ENCODE measurements at regions not wholly inside any gene's neighbourhood (a gene's known extent, or its start where the extent isn't known, plus 50 kb on each side); places are given as distances from the start of the nearest gene placed in this dataset.

GRCh38 chr4:182090186-182090585 lies 153.0 kb upstream of the TENM3 start (continued):
- TF ChIP-seq, protein P1, sequence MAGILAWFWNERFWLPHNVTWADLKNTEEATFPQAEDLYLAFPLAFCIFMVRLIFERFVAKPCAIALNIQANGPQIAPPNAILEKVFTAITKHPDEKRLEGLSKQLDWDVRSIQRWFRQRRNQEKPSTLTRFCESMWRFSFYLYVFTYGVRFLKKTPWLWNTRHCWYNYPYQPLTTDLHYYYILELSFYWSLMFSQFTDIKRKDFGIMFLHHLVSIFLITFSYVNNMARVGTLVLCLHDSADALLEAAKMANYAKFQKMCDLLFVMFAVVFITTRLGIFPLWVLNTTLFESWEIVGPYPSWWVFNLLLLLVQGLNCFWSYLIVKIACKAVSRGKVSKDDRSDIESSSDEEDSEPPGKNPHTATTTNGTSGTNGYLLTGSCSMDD (CRISPR knock-in tag; IDR thresholded peaks at IDR 0.05), result no peak
- TF ChIP-seq CBX2 (IDR thresholded peaks at IDR 0.05; ENCODE audit: low read depth, low read length), result no peak
- no peak for TF ChIP-seq CBX2 (CRISPR knock-in tag; IDR thresholded peaks at IDR 0.05; ENCODE audit: low read depth)
- TF ChIP-seq ETV6 (CRISPR knock-in tag; conservative IDR thresholded peaks at IDR 0.05), result no peak
- no peak for TF ChIP-seq TCF7 (IDR thresholded peaks at IDR 0.05; ENCODE audit: low read depth)
- no peak for TF ChIP-seq CREB3 (CRISPR knock-in tag; IDR thresholded peaks at IDR 0.05)
- no peak for TF ChIP-seq MEIS2 (CRISPR knock-in tag; IDR thresholded peaks at IDR 0.05)

- 21% methylated on average over 5 of the region's 5 CpGs for WGBS (ENCODE audit: low lambda C conversion rate)
- CTCF ChIA-PET (ENCODE audit: low intra/inter-chr PET ratio, low total read pairs), result no interaction called here
- no peak overlapping the region for H2AFZ ChIP-seq (ENCODE audit: low read length)
- H3K27me3 ChIP-seq (ENCODE audit: control insufficient read depth in 1 of 2, insufficient read depth in 2 of 2, low read length in 2 of 2), result no peaks in the 10 kb centered on the region
- no peak overlapping the region for H3K9ac ChIP-seq (ENCODE audit: insufficient read depth, low read depth, low read length)
- in situ Hi-C loops (cut with HindIII; ENCODE audit: extremely low pct_ligation_motif_present, low pct_unique_long_range_greater_than_20kb) (no loop called here), intact Hi-C loops (cut with micrococcal nuclease; ENCODE audit: unreplicated experiment) (loop anchor here (10.0 kb wide), 1 partner anchor 326 kb away; no protein-coding TSS in a partner anchor)
- H3K79me2 ChIP-seq (ENCODE audit: insufficient read depth, low read length), result no peaks in the 10 kb centered on the region
- H3K4me2 ChIP-seq (ENCODE audit: low read depth, low read length), result no peak overlapping the region
- no peak for ATAC-seq
- POLR2A ChIA-PET, result no interaction called here
- H3K9me3 ChIP-seq (ENCODE audit: low read length), result no peaks in the 10 kb centered on the region
- FAIRE-seq, result no peak
- no TSS peak for BruUV-seq (replicated peaks)
- TF ChIP-seq ARNTL (CRISPR knock-in tag; IDR thresholded peaks at IDR 0.05) (no peak), MBD4 (IDR thresholded peaks at IDR 0.05; ENCODE audit: borderline replicate concordance, low read length) (no peak)
- DNase-seq (ENCODE audit: low spot score), result no peak
- H3K4me1 ChIP-seq (ENCODE audit: insufficient read depth, low read length), result no peaks in the 10 kb centered on the region
- no peaks in the 10 kb centered on the region for H4K20me1 ChIP-seq (ENCODE audit: insufficient read depth, low read length)
- H3K4me3 ChIP-seq (replicated peaks in 1 of 3; ENCODE audit: insufficient read depth in 1 of 3, low read depth in 2 of 3, low read length in 3 of 3), result no peak overlapping the region
- H3K36me3 ChIP-seq (replicated peaks in 1 of 2; ENCODE audit: control insufficient read depth in 1 of 2, insufficient read depth in 2 of 2, low read length in 2 of 2), result no peaks in the 10 kb centered on the region
- H3K27ac ChIP-seq (ENCODE audit: extremely low read length, insufficient read depth, low read length), result no peak overlapping the region
Observed at GRCh38 chr4:182091128-182091527, 152.1 kb upstream of the TENM3 start.

Measured in HepG2 (cell line).